ENCODE measurements at regions not wholly inside any gene's neighbourhood (a gene's known extent, or its start where the extent isn't known, plus 50 kb on each side); places are given as distances from the start of the nearest gene placed in this dataset.

DNA sequence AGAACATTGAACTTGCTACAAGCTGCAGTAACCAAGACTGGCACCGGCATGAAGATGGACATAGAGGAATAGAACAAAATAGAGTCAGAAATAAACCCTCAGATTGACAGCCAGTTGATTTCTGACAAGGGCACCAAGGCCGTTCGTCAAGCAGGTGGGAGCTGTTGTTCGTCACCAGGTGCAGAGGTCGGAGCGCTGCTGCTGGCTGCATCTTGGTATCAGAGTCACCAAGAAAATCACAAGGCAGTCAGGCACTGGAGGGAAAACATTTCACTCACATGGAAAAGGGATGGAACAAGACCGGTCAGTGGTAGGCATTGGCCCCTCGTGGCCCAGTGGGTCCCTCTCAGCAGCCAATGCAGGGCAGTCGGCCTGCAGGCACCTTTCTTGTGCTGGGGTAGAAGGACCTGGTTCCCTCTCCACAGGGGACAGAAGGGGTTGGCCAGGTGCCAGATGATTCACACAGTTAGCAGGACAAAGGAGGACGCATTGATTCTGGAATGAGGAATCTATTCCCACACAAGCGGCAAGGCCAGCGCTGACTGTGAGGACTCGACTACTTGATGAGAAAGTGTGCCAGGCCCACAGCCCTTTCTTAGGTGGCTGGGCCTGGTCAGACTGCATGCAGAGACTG is 115.8 kb upstream of the FGF3 start:
- Histone ChIP-seq H3K9me3 (no peaks in the 10 kb centered on the region), H3K4me1 (ENCODE audit: low read depth) (no peaks in the 10 kb centered on the region), H3K4me3 (no peak overlapping the region), H3K36me3 (ENCODE audit: low read depth) (no peaks in the 10 kb centered on the region)
- intact Hi-C loops (cut with DNase I, micrococcal nuclease), result no loop called here
- ATAC-seq, result no peak
- TF ChIP-seq, protein P1, sequence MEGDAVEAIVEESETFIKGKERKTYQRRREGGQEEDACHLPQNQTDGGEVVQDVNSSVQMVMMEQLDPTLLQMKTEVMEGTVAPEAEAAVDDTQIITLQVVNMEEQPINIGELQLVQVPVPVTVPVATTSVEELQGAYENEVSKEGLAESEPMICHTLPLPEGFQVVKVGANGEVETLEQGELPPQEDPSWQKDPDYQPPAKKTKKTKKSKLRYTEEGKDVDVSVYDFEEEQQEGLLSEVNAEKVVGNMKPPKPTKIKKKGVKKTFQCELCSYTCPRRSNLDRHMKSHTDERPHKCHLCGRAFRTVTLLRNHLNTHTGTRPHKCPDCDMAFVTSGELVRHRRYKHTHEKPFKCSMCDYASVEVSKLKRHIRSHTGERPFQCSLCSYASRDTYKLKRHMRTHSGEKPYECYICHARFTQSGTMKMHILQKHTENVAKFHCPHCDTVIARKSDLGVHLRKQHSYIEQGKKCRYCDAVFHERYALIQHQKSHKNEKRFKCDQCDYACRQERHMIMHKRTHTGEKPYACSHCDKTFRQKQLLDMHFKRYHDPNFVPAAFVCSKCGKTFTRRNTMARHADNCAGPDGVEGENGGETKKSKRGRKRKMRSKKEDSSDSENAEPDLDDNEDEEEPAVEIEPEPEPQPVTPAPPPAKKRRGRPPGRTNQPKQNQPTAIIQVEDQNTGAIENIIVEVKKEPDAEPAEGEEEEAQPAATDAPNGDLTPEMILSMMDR (IDR thresholded peaks at IDR 0.05), result no peak
- peak in 1 of 3 donors; percentile 7 for DNase-seq

DNA sequence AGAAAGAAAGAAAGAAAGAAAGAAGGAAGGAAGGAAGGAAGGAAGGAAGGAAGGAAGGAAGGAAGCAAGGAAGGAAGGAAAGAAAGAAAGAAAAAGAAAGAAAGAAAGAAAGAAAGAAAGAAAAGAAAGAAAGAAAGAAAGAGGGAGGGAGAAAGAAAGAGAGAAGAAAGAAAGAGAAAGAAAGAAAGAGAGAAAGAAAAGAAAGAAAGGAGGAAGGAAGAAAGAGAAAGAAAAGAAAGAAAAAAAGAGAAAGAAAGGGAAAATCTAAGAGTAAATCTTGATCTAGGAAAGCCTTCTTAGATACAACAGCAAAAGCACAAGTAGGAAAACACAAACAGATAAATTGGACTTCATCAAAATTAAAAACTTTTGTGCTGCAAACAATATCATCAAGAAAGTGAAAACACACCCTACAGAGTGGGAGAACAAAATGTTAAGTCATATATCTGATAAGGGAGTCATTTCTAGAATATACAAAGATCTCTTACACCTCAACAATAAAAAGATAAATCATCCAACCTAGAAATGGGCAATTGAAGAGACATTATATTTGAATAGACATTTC is 116.8 kb upstream of the FGF3 start:
- Histone ChIP-seq H3K36me3 (ENCODE audit: low read depth) (no peaks in the 10 kb centered on the region), H3K4me1 (ENCODE audit: low read depth) (no peaks in the 10 kb centered on the region), H3K4me3 (no peak overlapping the region), H3K9me3 (no peaks in the 10 kb centered on the region)
- TF ChIP-seq, protein P1 (IDR thresholded peaks at IDR 0.05), result no peak
- intact Hi-C loops (cut with DNase I, micrococcal nuclease), result no loop called here
- no peak for ATAC-seq
- DNase-seq, result no peak

DNA sequence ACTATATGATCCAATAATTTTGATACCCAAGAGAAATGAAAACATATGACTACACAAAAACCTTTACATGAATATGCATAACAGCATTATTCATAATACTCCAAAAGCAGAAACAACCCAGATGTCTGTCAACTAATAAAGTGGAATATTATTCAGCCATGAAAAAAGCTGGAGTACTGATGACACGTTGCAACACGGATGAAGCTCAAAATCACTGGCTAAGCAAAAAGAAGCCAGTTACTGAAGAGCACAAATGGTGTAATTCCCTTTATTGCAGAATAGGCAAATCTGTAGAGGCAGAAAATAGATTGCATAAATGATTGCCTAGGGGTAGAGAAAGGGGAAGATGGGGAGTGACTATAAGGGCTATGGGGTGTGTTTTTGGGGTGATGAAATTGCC is 117.6 kb upstream of the FGF3 start:
- intact Hi-C loops (cut with DNase I, micrococcal nuclease), result no loop called here
- no peaks in the 10 kb centered on the region for H3K9me3 ChIP-seq
- ATAC-seq (no peak), DNase-seq (no peak)
- H3K4me3 ChIP-seq, result no peak overlapping the region
- H3K4me1 ChIP-seq (ENCODE audit: low read depth), result no peaks in the 10 kb centered on the region
- TF ChIP-seq, protein P1 (IDR thresholded peaks at IDR 0.05), result no peak
- H3K36me3 ChIP-seq (ENCODE audit: low read depth), result no peaks in the 10 kb centered on the region

- no peak for DNase-seq
- TF ChIP-seq, protein P1 (IDR thresholded peaks at IDR 0.05), result no peak
Measured at GRCh38 chr11:69938206-69938605, 119.0 kb upstream of the FGF3 start.

DNA sequence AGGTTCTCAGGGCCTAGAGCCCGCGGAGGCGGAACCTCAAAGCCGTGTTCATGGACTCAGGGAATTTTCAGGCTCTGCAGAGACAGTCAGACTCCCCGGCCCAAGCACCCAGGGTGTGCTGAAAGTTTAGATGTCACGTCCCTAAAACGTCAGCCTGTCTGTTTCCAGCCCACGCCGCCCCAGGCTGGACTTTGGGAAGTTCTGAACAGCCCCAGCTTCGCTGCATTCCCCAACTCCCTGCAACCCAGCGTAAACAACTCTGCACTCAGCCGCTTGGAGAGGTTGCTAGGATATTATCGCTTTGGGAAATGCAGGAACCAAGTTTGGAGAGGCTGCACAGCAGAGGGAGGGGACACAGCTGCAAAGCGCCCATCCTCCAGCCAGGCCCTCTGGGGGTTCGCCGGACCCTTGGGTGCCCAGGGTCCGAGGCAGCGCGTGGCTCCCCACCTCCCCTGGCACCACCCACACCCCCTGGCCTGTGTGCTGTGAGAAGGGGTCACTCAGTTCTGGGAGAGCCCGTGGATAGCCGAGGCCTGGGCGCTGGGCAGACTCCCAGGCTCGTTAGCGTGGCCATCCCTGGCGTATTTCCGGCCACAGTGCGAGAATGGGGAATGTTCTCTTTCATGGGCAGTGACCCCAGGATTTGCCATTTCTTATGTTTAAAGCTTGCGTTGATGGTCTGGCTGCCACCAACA is 120.5 kb upstream of the FGF3 start:
- no peaks in the 10 kb centered on the region for H3K36me3 ChIP-seq (ENCODE audit: low read depth)
- H3K4me1 ChIP-seq (ENCODE audit: low read depth), result no peaks in the 10 kb centered on the region
- DNase-seq, result peak in 2 of 3 donors; percentile 6 to 12
- H3K4me3 ChIP-seq, result no peak overlapping the region
- peak; percentile 36 for ATAC-seq
- TF ChIP-seq, protein P1 (IDR thresholded peaks at IDR 0.05), result no peak
- no peaks in the 10 kb centered on the region for H3K9me3 ChIP-seq
- intact Hi-C loops (cut with DNase I, micrococcal nuclease), result no loop called here

More at GRCh38 chr11:69938206-69938605, 119.0 kb upstream of the FGF3 start:
- Histone ChIP-seq H3K4me1 (ENCODE audit: low read depth) (no peaks in the 10 kb centered on the region), H3K4me3 (no peak overlapping the region), H3K36me3 (ENCODE audit: low read depth) (no peaks in the 10 kb centered on the region), H3K9me3 (no peaks in the 10 kb centered on the region)
- no peak for ATAC-seq
- intact Hi-C loops (cut with DNase I, micrococcal nuclease), result no loop called here

All from mucosa of descending colon (tissue), 3 donors.